IMR-90 (cell line): ENCODE measurements at regions not wholly inside any gene's neighbourhood (a gene's known extent, or its start where the extent isn't known, plus 50 kb on each side); places are given as distances from the start of the nearest gene placed in this dataset.

ENCODE experiments used
- ATAC-seq: fragments of 200-7000 bp; cut with Tn5 transposase; 2 replicates; pipeline ENCODE4 v1.9.1; 2020; ENCODE audit warnings: low read depth, mild to moderate bottlenecking, moderate library complexity
- BruUV-seq: library from RNA; stranded (reverse); fragments of 400-500 nt; replicated peaks from 2 replicates; lab custom pipeline; 2021; lab: Mats Ljungman, UMichigan
- CTCF ChIA-PET: fragments of 300-600 bp; formaldehyde crosslinking; extraction: SDS; loops from one replicate; lab custom pipeline; 2021; ENCODE audit warnings: antibody characterized with exemption; lab: Yijun Ruan, JAX
- POLR2A ChIA-PET: fragments of 300-600 bp; sonication (Branson Sonifier 250); formaldehyde crosslinking; loops from one replicate; lab custom pipeline; 2022; ENCODE audit warnings: antibody characterized with exemption; ENCODE audit not compliant: unreplicated experiment; lab: Charles Lee
- DNase-seq: peaks from one replicate; pipeline ENCODE4 v3.0.0; 2013
- H2AFZ ChIP-seq: replicated peaks from 2 replicates; pipeline ENCODE3; 2013; ENCODE audit warnings: low read length, mild to moderate bottlenecking; ENCODE audit not compliant: poor library complexity
- H2AK5ac ChIP-seq: 2 replicates; pipeline ENCODE4 v1.6.1; 2013; ENCODE audit warnings: low read depth, low read length, inconsistent platforms
- H2AK9ac ChIP-seq: replicated peaks from 2 replicates; pipeline ENCODE3; 2013; ENCODE audit warnings: mild to moderate bottlenecking, low read depth, low read length, moderate library complexity; ENCODE audit not compliant: poor library complexity
- H2BK120ac ChIP-seq: 2 replicates; pipeline ENCODE4 v1.6.1; 2013; ENCODE audit warnings: low read depth, low read length, inconsistent platforms
- H2BK15ac ChIP-seq: 3 replicates; pipeline ENCODE4 v1.6.1; 2013; ENCODE audit warnings: low read depth, low read length, inconsistent platforms
- H2BK20ac ChIP-seq: 2 replicates; pipeline ENCODE4 v1.6.1; 2013; ENCODE audit warnings: low read depth, mild to moderate bottlenecking, inconsistent platforms, low read length, moderate library complexity
- H2BK5ac ChIP-seq: 2 replicates; pipeline ENCODE4 v1.6.1; 2013; ENCODE audit warnings: mild to moderate bottlenecking, low read depth, low read length, inconsistent platforms; ENCODE audit not compliant: poor library complexity, severe bottlenecking
- H3K14ac ChIP-seq: replicated peaks from 2 replicates; pipeline ENCODE4 v1.6.1; 2013; ENCODE audit warnings: low read depth, low read length, inconsistent platforms
- H3K18ac ChIP-seq: 2 replicates; pipeline ENCODE4 v1.6.1; 2013; ENCODE audit warnings: low read depth, low read length, control low read depth
- H3K23ac ChIP-seq: 2 replicates; pipeline ENCODE4 v1.6.1; 2013; ENCODE audit warnings: low read depth, low read length, inconsistent platforms
- H3K27ac ChIP-seq: 2 replicates; pipeline ENCODE4 v1.5.1; 2013; ENCODE audit warnings: mild to moderate bottlenecking, control low read depth, low read length; ENCODE audit not compliant: insufficient read depth
- H3K27me3 ChIP-seq: 2 replicates; pipeline ENCODE4 v1.6.1; 2013; ENCODE audit warnings: low read length; ENCODE audit not compliant: control insufficient read depth, insufficient read depth
- H3K36me3 ChIP-seq: 2 replicates; pipeline ENCODE4 v1.6.1; 2013; ENCODE audit warnings: low read length, mixed read lengths; ENCODE audit not compliant: control insufficient read depth, insufficient read depth
- H3K4ac ChIP-seq: 2 replicates; pipeline ENCODE4 v1.6.1; 2013; ENCODE audit warnings: low read depth, low read length, inconsistent platforms
- H3K4me1 ChIP-seq: 2 replicates; pipeline ENCODE4 v1.6.1; 2013; ENCODE audit warnings: low read length, mixed read lengths; ENCODE audit not compliant: control insufficient read depth, insufficient read depth
- H3K4me2 ChIP-seq: 2 replicates; pipeline ENCODE4 v1.6.1; 2013; ENCODE audit warnings: low read depth, mild to moderate bottlenecking, control low read depth, low read length, moderate library complexity
- H3K4me3 ChIP-seq: 2 replicates; pipeline ENCODE4 v1.5.1; 2013; ENCODE audit warnings: low read depth, mild to moderate bottlenecking, control low read depth, low read length, moderate library complexity; ENCODE audit not compliant: insufficient read depth
- H3K56ac ChIP-seq: 2 replicates; pipeline ENCODE4 v1.6.1; 2013; ENCODE audit warnings: low read length, inconsistent platforms; ENCODE audit not compliant: insufficient read depth; ENCODE audit errors: extremely low read depth
- H3K79me1 ChIP-seq, 2 experiments: 2 replicates each; pipeline ENCODE4 v1.6.1; 2013; ENCODE audit warnings: low read length in 2 of 2, inconsistent platforms in 1 of 2, low read depth in 1 of 2
- H3K9ac ChIP-seq: 2 replicates; pipeline ENCODE4 v1.6.1; 2013; ENCODE audit warnings: low read depth, low read length, control low read depth
- H3K9me1 ChIP-seq: 2 replicates; pipeline ENCODE4 v1.6.1; 2013; ENCODE audit warnings: low read length, inconsistent platforms; ENCODE audit not compliant: insufficient read depth
- H3K9me3 ChIP-seq: 2 replicates; pipeline ENCODE4 v1.6.1; 2013; ENCODE audit warnings: low read length; ENCODE audit not compliant: control insufficient read depth, insufficient read depth
- H4K20me1 ChIP-seq: 2 replicates; pipeline ENCODE4 v1.6.1; 2013; ENCODE audit warnings: low read length, inconsistent platforms; ENCODE audit not compliant: insufficient read depth
- H4K5ac ChIP-seq: 2 replicates; pipeline ENCODE4 v1.6.1; 2013; ENCODE audit warnings: mild to moderate bottlenecking, low read depth, low read length, control low read depth
- H4K8ac ChIP-seq, 2 experiments: 2 replicates each; pipeline ENCODE4 v1.6.1; 2013; ENCODE audit warnings: low read depth in 2 of 2, low read length in 2 of 2, control low read depth in 1 of 2, inconsistent platforms in 1 of 2
- H4K91ac ChIP-seq: 2 replicates; pipeline ENCODE4 v1.6.1; 2013; ENCODE audit warnings: low read depth, low read length, inconsistent platforms; ENCODE audit not compliant: insufficient read depth
- BHLHE40 ChIP-seq: fragments of 150-350 bp; IDR thresholded peaks from 2 replicates; pipeline ENCODE4 v1.6.1; 2016; ENCODE audit warnings: mild to moderate bottlenecking, low read depth, low read length
- CEBPB ChIP-seq: IDR thresholded peaks from 2 replicates; pipeline ENCODE4 v1.6.1; 2012; ENCODE audit warnings: low read depth, low read length, improper control_type of control experiment
- CHD1 ChIP-seq: IDR thresholded peaks from 2 replicates; pipeline ENCODE4 v1.6.1; 2012; ENCODE audit warnings: low read depth, low read length, improper control_type of control experiment
- FOS ChIP-seq: fragments of 150-350 bp; IDR thresholded peaks from 2 replicates; pipeline ENCODE4 v1.6.1; 2016; ENCODE audit warnings: low read depth, low read length
- MAFK ChIP-seq: IDR thresholded peaks from 2 replicates; pipeline ENCODE4 v1.6.1; 2012; ENCODE audit warnings: low read depth, low read length, improper control_type of control experiment
- MAZ ChIP-seq: IDR thresholded peaks from 2 replicates; pipeline ENCODE4 v1.6.1; 2012; ENCODE audit warnings: low read depth, mild to moderate bottlenecking, low read length, improper control_type of control experiment, moderate library complexity, borderline replicate concordance
- MXI1 ChIP-seq: IDR thresholded peaks from 2 replicates; pipeline ENCODE4 v1.6.1; 2012; ENCODE audit warnings: low read depth, mild to moderate bottlenecking, low read length, moderate library complexity, borderline replicate concordance
- NFE2L2 ChIP-seq: fragments of 150-350 bp; IDR thresholded peaks from 2 replicates; pipeline ENCODE4 v1.6.1; 2016; ENCODE audit warnings: low read depth, mild to moderate bottlenecking, low read length
- POLR2A ChIP-seq: IDR thresholded peaks from 2 replicates; pipeline ENCODE4 v1.6.1; 2012; ENCODE audit warnings: mild to moderate bottlenecking, low read depth, low read length
- RAD21 ChIP-seq: IDR thresholded peaks from 2 replicates; pipeline ENCODE4 v1.6.1; 2012; ENCODE audit warnings: low read length, improper control_type of control experiment
- RCOR1 ChIP-seq: IDR thresholded peaks from 2 replicates; pipeline ENCODE4 v1.6.1; 2012; ENCODE audit warnings: mild to moderate bottlenecking, low read length, improper control_type of control experiment; ENCODE audit not compliant: insufficient replicate concordance
- RFX5 ChIP-seq: IDR thresholded peaks from 2 replicates; pipeline ENCODE4 v1.8.0; 2012; ENCODE audit warnings: low read depth, mild to moderate bottlenecking, low read length, moderate library complexity
- SMC3 ChIP-seq: fragments of 150-350 bp; IDR thresholded peaks from 2 replicates; pipeline ENCODE4 v1.6.1; 2016; ENCODE audit warnings: low read depth, mild to moderate bottlenecking, antibody characterized with exemption, low read length, moderate library complexity
- whole genome bisulfite sequencing, 2 experiments: methylation state at CpG; one replicate each; pipeline versions ENCODE4 v1.1.5 to v1.1.7; 2013; ENCODE audit warnings: missing lambda C conversion rate in 2 of 2; ENCODE audit not compliant: insufficient read length in 1 of 2; ENCODE audit errors: extremely low coverage in 2 of 2; 5-methylcytosine and 5-hydroxymethylcytosine counted together
- dilution Hi-C: fragments of 300-500 bp; cut with HindIII; formaldehyde crosslinking; loops from one replicate; pipeline ENCODE4 v1.14.3; 2018; ENCODE audit warnings: low sequenced_read_pairs; ENCODE audit not compliant: unreplicated experiment
- in situ Hi-C: fragments of 300-500 bp; cut with MboI; formaldehyde crosslinking; loops from 3 replicates; pipeline ENCODE4 v1.14.3; 2019; ENCODE audit warnings: low sequenced_read_pairs, inconsistent platforms, mixed read lengths
- intact Hi-C: fragments of 100-400 bp; cut with micrococcal nuclease; formaldehyde crosslinking; loops from 2 replicates; pipeline ENCODE4 v1.10.0; 2022
- TF ChIP-seq, protein P1 (sequence below): fragments of 150-350 bp; IDR thresholded peaks from 2 replicates; pipeline ENCODE4 v1.6.1; 2016; ENCODE audit warnings: low read depth, mild to moderate bottlenecking, low read length, moderate library complexity, borderline replicate concordance
- TF ChIP-seq, protein P2 (sequence below): conservative IDR thresholded peaks from 2 replicates; pipeline ENCODE4 v1.5.1; 2012; ENCODE audit warnings: mild to moderate bottlenecking, low read depth, low read length, improper control_type of control experiment

DNA sequence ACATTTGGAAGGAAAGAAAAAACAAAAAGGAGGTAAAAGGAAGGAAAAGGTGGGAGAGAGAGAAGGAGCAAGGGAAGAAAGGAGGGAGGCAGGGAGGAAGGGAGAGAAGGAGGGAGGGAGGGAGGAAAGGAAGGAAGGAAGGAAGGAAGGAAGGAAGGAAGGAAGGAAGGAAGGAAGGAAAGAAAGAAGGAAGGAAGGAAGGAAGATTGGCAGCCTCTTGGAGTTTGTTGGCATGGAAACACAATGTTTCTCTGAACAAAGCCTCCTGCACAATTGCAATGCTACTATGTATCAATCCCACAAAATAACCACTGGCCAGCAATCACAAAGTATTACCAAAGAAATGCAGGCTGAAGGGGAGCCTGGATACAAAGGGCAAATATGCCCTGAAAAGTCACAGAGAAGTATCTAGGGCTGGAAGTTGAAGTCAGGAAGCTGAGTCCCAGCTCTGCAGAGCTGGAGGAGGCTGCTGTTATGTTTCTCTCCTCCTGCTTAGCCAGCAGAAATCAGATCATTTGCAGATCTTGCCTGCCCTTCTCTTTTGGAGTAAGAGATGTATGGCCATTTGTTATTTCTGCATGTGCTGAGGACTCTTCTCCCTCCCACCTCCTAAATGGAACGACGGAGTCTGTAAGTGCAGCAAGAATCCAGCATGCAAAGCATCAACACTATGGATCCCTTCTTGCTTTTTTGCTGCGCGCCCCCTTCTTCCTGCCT is 195.9 kb upstream of the LDB2 start:
- Histone ChIP-seq H3K4ac (peak overlapping the region; percentile 60), H3K9me1 (peaks cover 4% of the 10 kb centered on the region; the same call in 1 of the 2 replicates), H3K14ac (peak overlapping the region; percentile 67), H3K9ac (0 out of 2 replicates have a peak overlapping the region, but pooled peaks have one; percentile 33), H4K91ac (peak overlapping the region; percentile 61), H3K79me1 (no peaks in the 10 kb centered on the region), H2BK5ac (no peak overlapping the region), H3K36me3 (no peaks in the 10 kb centered on the region), H4K5ac (no peak overlapping the region), H3K9me3 (no peaks in the 10 kb centered on the region), H3K23ac (peak overlapping the region; percentile 55; the same call in 1 of the 2 replicates), H3K27me3 (no peaks in the 10 kb centered on the region), H2AFZ (peak overlapping the region; percentile 67), H3K4me3 (no peak overlapping the region), H2BK120ac (peak overlapping the region; percentile 69; the same call in 1 of the 2 replicates), H3K4me2 (no peak overlapping the region), H3K27ac (no peak overlapping the region), H2AK9ac (no peak overlapping the region), H2BK15ac (peak overlapping the region; percentile 25; the same call in 1 of the 3 replicates), H3K18ac (peak overlapping the region; percentile 24; the same call in 1 of the 2 replicates), H4K20me1 (no peaks in the 10 kb centered on the region), H3K56ac (no peak overlapping the region), H3K4me1 (peaks cover 6% of the 10 kb centered on the region; the same call in 1 of the 2 replicates), H2BK20ac (peak overlapping the region; percentile 65), H2AK5ac (peak overlapping the region; percentile 12; the same call in 1 of the 2 replicates), H4K8ac (peak overlapping the region in 1 of 2 experiments; percentile 26; a peak in 2 of 4 replicates)
- DNase-seq (no peak), ATAC-seq (peak; percentile 29)
- dilution Hi-C loops (no loop called here), in situ Hi-C loops (no loop called here), intact Hi-C loops (no loop called here)
- CTCF ChIA-PET, result no interaction called here
- no CpG with 5 or more reads among the region's 4 CpGs for WGBS, 2 experiments
- POLR2A ChIA-PET, result no interaction called here
- no TSS peak for BruUV-seq
- TF ChIP-seq RAD21, result no peak
- TF ChIP-seq MAFK, result no peak
- TF ChIP-seq MXI1, result no peak
- no peak for TF ChIP-seq CHD1
- TF ChIP-seq MAZ, result no peak
- no peak for TF ChIP-seq SMC3
- TF ChIP-seq, protein P1, sequence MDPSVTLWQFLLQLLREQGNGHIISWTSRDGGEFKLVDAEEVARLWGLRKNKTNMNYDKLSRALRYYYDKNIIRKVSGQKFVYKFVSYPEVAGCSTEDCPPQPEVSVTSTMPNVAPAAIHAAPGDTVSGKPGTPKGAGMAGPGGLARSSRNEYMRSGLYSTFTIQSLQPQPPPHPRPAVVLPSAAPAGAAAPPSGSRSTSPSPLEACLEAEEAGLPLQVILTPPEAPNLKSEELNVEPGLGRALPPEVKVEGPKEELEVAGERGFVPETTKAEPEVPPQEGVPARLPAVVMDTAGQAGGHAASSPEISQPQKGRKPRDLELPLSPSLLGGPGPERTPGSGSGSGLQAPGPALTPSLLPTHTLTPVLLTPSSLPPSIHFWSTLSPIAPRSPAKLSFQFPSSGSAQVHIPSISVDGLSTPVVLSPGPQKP, result no peak
- no peak for TF ChIP-seq RFX5
- no peak for TF ChIP-seq NFE2L2
- no peak for TF ChIP-seq BHLHE40
- TF ChIP-seq, protein P2, sequence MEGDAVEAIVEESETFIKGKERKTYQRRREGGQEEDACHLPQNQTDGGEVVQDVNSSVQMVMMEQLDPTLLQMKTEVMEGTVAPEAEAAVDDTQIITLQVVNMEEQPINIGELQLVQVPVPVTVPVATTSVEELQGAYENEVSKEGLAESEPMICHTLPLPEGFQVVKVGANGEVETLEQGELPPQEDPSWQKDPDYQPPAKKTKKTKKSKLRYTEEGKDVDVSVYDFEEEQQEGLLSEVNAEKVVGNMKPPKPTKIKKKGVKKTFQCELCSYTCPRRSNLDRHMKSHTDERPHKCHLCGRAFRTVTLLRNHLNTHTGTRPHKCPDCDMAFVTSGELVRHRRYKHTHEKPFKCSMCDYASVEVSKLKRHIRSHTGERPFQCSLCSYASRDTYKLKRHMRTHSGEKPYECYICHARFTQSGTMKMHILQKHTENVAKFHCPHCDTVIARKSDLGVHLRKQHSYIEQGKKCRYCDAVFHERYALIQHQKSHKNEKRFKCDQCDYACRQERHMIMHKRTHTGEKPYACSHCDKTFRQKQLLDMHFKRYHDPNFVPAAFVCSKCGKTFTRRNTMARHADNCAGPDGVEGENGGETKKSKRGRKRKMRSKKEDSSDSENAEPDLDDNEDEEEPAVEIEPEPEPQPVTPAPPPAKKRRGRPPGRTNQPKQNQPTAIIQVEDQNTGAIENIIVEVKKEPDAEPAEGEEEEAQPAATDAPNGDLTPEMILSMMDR, result no peak
- no peak for TF ChIP-seq RCOR1
- no peak for TF ChIP-seq CEBPB
- TF ChIP-seq FOS, result no peak
- no peak for TF ChIP-seq POLR2A
